ACHN (cell line): ENCODE measurements at regions not wholly inside any gene's neighbourhood (a gene's known extent, or its start where the extent isn't known, plus 50 kb on each side); places are given as distances from the start of the nearest gene placed in this dataset.

Experiments
- DNase-seq: peaks from one replicate; pipeline ENCODE4 v3.0.0-alpha.2; 2015
- in situ Hi-C: cut with HindIII; loops from 2 replicates; pipeline ENCODE4 v1.10.0; 2017; ENCODE audit warnings: low sequenced_read_pairs, low pct_ligation_motif_present, low pct_unique_long_range_greater_than_20kb

- DNase-seq = peak; percentile 48
- in situ Hi-C loops = no loop called here
These were observed 650.5 kb downstream of the GALR1 start for GRCh38 chr18:77899972-77900754.

- in situ Hi-C loops = no loop called here
- no peak for DNase-seq
These were observed 655.4 kb downstream of the GALR1 start for GRCh38 chr18:77905011-77905410.

DNA sequence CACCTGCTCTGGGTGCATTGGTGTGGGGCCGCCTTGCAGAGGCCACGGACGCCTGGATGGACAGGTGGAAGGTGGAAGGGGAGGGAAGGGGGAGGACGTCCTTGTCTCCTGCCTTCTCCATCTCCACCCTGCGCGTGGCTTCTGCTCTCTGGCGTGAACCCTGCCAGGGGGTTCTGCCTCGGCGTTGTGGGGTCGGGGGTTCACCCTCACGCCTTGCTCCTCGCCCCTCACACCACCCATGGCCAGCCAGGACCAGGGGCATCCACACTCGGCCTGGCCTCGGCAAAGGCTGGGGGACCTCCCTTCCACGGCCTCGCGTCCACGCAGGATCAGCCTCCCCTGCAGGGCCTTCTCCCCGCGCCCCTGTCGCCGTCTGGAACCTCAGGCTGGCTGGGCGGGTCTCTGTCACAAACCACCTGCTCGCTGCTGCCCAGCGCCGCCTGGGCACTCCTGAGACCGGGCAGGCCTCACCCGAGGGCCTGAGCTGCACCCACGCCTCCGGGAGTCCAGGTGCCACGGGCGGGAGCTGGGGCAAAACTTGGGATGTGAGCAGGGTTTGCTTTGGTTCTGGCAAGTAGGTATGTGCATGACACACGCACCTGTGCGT, 655.9 kb downstream of the GALR1 start:
- DNase-seq = no peak
- in situ Hi-C loops = no loop called here

- DNase-seq = no peak
- in situ Hi-C loops = no loop called here
These were observed 656.6 kb downstream of the GALR1 start for GRCh38 chr18:77906103-77906892.

- in situ Hi-C loops = no loop called here
- no peak for DNase-seq
These were observed 660.7 kb downstream of the GALR1 start for GRCh38 chr18:77910347-77910746.

DNA sequence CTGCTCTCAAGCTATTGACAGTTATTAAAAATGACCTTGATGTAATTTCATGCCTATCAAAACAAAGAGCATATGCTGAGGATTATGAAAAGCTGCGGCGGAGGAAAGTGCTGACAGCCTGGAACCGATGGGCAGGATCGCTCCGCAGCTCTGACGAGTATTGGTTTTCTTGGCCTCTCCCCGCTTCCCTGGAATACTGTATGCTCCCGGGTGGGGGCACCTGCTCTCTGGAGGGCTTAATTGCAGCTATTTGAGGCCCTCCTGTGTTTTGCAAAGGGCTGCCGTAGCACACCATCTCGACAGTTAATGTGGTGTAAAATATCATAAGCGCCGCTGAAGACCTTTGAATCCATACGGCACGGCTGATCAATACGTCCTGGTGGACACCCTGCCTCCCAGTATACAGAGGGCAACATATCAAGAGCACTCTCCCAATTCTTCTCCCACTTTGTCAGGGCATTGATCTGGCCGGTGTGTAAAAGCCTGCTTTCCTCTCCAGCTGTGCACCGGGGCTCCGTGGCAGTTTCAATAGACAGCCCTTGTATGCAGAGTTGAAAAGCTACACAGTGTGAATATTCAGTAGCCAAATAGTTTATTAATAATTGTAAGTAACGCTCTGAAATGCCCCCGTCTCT, 662.4 kb downstream of the GALR1 start:
- in situ Hi-C loops = no loop called here
- no peak for DNase-seq

DNA sequence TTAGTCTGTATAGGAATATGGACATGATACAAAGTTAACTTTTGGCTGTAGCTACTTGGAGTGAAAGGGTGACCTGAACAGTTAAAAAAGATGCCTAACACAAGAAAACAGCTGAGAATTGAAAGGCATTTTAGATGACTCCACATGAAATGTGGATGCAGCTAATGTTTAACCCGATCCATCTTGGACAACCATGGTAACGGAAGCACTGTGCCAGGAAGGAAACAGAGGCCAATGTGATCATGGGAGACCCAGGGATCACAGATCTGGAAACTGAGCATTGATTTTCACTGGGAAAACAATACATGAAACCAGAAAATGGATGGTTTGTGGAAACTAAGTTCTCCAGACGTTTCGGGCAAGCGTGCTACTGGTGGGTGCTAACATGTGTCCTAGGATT, 669.1 kb downstream of the GALR1 start:
- no peak for DNase-seq
- in situ Hi-C loops = no loop called here

- in situ Hi-C loops = no loop called here
These were observed 670.3 kb downstream of the GALR1 start for GRCh38 chr18:77919923-77920322.

DNA sequence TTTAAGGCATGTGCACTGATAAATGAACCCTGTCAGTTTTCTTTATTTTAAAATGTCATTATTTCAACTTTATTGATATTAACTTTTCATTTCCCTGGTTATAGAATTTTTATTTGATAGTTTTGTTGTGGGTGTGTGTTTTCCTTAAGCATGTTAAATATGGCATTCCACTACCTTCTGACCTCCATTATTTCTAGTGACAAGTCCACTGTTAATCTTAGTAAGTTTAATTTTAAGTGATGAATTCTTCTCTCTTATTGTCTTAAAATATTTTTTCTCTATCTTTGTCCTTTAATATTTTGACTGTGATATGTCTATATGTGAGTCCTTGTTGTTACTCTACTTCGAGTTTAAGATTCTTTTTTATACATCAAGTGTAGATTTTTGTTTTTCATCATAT, 685.7 kb downstream of the GALR1 start:
- in situ Hi-C loops = no loop called here
- no peak for DNase-seq

More at GRCh38 chr18:77919923-77920322, 670.3 kb downstream of the GALR1 start:
- no peak for DNase-seq

DNA sequence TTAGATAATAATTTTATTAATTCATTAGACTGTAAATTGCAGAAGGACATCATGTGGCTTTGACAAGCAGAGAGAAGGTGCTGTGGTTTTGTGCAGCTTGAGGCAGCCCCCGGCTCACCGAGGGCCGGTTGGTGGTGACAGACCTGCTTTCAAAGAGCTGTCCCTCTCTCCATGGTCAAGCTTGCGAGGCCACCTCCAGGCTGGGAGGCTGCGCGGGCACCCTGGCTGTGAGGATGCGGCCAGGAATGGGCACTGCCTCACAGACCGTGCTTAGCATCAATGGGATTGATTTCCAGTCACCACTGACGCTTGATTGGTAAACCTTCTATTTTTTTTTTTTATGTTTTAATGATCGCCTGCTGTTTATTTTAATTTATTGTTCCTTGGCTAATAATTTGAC, 690.9 kb downstream of the GALR1 start:
- in situ Hi-C loops = no loop called here
- no peak for DNase-seq

- in situ Hi-C loops = no loop called here
- no peak for DNase-seq
These were observed 694.9 kb downstream of the GALR1 start for GRCh38 chr18:77944533-77944932.

DNA sequence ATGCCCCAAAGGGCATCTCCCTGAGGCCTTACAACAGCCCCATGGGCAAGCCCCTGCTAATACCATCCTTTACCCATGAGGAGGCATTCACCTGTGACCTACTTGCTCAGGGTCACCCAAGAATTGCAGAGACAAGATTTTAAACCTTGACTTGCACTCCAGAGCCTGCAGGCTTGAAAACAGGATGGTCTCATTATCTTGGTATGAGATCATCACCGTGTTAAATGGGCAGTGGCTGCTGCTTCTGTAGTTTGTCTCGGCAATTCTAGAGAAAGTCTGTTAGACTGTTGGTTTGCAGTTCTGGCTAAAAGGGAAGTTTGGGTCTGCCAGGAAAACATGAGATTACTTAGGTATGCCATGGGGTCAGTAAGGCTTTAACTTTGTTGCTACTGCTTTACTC, 698.9 kb downstream of the GALR1 start:
- in situ Hi-C loops = no loop called here
- no peak for DNase-seq

DNA sequence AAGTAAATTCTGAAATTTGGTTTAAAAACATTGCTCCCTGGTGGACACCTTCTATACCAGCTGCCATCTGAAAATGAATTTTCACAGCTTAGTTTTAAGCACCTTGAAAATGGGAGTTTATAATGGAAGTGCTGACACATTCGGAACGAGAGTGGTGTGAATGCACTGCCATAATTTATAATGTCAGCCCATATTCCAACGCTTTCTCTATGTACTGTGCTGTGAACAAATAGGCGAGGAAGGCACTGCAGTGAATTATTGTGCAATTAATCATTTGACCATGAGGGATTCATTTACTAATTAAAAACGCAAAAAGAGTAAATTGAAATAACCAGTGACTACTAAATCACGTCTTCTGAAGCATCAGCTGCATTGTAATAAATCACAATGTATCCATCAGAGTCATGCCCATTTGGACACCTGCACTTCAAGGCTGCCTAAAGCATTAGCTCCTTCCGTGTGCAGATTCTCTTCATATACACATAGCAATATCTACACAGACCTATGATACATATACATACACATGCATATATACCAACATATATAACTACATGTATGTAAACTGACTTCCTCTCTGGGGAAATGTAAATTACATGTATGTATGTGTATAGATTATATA, 699.8 kb downstream of the GALR1 start:
- no peak for DNase-seq
- in situ Hi-C loops = no loop called here

DNA sequence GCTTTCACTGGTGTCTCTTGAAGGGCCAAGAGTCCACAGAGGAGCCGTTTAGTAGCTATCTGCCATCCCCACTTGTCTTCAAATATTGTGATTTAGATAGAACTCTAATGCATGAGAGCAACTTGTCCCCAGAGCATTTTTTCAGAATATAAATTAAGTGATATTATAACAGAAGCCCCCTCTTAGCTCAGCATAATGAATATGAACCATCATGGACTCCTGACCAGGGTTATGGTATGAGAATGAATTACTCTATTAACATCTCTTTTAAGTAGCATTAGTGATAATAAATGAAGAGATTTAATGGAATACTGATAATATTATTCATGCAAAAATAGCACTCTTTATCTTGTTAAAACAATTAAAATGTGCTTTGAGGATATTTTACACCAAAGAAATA, 709.6 kb downstream of the GALR1 start:
- in situ Hi-C loops = no loop called here
- no peak for DNase-seq

DNA sequence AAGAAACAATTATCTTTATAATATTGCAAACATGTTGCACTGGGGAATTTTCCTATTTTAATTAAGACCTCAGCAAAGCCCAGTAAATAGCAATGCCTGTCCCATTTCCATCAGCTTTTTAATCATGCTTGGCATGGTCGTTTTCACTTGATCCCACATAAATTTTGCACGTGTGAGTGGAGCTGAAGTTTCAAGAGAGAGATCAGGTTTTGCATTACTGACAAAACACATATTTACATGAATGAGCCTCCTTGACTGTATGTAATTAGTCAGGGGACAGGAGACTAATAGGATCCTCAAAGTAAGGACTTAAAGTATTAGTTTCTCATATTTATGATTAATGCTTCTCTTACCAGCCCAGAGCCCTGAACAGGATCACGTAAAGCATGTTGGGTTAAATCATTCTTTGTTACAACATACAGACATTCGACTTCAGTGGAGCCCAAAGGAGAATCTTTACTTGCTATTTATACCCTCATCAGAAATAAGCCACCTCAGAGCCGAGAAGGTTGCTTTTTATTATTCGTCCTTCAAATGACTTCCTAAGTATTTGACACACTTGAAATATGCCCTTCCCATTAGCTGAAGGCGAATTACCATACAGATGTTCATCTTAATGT, 711.3 kb downstream of the GALR1 start:
- no peak for DNase-seq
- in situ Hi-C loops = no loop called here

- in situ Hi-C loops = no loop called here
- DNase-seq = no peak
These were observed 717.4 kb downstream of the GALR1 start for GRCh38 chr18:77967071-77967470.

DNA sequence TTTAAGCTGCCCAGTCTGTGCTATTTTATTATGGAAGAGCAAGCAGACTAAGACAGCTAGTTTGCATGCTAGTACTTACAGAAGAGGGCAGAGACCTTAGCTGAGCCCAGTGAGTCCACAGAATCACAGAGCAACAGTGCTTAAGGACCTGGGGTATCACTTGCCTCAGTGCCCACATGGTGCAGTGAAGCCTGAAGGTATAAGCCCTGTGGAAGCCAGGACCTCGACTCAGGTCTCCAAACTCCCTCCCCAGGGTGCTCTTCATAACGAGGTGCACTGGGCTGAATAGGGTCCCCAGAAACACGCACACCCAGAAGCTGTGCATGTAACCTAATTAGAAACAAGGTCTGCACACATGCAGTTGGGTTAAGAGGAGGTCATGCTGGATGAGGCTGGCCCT, 718.1 kb downstream of the GALR1 start:
- in situ Hi-C loops = no loop called here
- no peak for DNase-seq

DNA sequence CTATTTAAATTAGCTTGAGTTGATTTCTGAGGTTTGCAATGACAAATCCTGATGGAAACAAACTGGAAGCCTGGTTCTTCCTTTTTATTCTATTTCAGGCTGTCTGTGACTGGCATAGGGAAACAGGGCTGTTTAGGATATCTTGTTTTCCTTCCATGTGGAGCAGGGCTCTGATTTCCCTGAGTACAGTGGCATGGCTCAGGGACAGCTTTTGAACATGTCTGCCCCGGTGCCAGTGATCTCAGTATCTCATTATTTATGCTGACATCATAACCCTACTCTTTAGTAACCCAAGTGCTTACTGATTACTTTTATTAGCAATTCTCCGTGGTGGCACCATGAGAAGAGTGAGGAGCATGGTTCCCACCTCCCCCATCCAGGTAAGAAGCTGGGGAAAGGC, 720.3 kb downstream of the GALR1 start:
- DNase-seq = no peak
- in situ Hi-C loops = no loop called here
